Stimulated activated CD4-positive, alpha-beta T cell treated with anti-CD3 and anti-CD28 coated beads, Interleukin-1b, Interleukin-23, amount 100 ng/mL, for 48 hours (primary cell): ENCODE measurements at regions not wholly inside any gene's neighbourhood (a gene's known extent, or its start where the extent isn't known, plus 50 kb on each side); places are given as distances from the start of the nearest gene placed in this dataset.
A peak's percentile ranks its signal among the peaks of the same experiment; 100 is the strongest.
"Not testable (repeated sequence)": the region's sequence is repeated elsewhere in the genome, so short reads cannot be mapped to it uniquely, and the experiment has no call there.

Source experiments
- DNase-seq: peaks from one replicate; pipeline ENCODE4 v3.0.0-alpha.2; 2020

DNA sequence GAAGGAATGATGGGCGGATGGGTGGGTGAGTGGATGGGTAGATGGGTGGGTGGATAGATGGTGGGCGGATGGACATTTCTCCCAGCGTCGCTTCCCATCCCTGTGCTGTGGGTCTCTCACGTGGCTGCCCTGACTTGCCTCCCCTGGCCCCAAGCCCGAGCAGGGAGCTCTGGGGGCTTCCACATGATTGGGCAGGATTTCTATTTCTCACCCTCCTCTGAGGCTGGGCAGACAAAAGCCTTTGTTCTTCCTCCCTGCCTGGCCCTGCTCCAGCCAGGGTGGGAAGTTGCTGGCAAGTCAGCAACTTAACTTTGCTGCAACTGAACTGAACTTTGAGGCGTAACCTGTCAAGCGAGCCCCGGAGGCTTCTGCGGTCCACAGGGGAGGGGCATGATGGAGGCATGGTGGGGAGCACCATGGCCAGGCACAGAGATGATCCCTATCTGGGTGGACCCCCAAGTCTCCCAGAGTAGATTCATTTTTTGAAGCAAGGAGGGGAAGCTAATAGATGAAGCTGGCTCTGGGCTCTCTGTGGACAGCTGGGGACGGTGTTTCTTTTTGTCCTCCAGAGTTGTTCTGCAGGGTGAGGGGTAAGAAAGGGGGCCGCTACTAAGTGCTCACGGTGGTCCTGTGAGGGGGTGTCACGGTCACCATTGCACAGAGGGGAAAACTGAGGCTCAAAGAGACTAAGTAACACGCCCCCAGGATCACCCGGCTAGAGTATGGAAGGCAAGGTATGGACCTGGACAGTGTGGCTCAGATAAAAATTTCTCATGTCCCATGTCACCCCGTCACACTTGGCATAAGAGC is 140.1 kb downstream of the CEBPB start:
- no peak for DNase-seq

DNA sequence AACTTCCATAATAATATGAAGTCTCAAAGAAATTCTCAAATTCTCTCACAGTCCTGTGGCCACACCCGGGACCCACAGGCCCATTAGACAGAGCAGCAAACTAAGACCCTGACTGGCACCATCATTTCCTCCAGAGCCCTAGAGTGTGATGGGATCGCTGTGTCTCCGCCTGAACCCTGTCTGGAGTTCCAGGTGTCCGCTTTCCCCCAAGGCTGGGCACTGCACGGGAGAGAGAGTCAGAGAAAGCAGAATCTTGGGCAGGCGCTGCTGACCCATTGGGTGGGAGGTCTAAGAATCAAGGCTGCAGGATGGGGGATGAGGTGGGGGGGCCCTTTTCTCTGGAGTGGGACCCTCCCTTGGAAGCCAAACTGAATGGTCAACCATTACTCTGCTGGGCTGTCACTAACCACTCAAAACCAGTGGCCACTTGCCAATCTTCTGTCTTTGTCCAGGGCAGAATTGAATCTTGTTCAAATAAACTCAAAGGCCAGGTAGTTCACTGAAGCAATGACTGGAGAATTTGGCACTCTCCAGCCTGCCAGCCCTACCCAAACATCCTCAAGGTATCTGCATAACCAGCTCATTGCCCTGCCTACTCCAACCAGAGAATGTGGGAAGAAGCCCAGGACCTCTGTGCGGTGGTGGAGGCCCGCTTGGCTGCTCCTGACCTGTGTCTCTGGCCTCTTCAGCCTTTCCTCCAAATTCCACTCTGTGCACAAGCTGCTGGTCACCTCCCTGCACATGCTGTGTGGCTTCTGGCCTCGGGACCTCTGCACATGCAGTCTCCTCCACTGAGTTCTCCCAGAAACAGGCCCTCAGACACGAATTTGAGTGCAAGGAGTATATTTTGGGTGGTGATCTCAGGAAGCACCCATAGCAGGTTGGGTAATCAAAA is 141.1 kb downstream of the CEBPB start:
- no peak for DNase-seq

DNA sequence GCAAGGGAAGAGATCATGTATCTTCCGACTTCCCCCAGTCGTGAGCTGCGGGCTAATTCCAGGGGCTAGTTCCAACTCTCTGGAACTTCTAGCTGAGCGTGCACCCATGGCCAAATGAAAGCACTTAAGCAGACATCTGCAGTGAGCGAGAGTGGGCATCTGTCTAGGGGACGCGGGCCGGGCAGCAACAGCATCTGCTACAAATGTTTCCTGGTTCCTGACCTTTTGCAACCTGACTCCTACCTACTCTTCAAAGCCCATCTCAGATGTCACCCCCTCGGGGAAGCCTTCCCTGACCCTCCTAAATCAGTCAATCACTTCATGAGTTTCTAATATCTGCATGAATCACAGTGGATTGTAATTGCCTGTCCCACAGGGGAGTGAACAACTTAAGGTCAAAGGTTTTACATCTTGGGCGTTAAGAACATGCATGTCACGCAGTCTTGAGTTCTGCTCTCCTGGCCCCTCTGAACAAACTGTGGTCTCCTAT is 141.9 kb downstream of the CEBPB start:
- no peak for DNase-seq

- no peak for DNase-seq
Measured at GRCh38 chr20:50333131-50333670, 142.6 kb downstream of the CEBPB start.

DNA sequence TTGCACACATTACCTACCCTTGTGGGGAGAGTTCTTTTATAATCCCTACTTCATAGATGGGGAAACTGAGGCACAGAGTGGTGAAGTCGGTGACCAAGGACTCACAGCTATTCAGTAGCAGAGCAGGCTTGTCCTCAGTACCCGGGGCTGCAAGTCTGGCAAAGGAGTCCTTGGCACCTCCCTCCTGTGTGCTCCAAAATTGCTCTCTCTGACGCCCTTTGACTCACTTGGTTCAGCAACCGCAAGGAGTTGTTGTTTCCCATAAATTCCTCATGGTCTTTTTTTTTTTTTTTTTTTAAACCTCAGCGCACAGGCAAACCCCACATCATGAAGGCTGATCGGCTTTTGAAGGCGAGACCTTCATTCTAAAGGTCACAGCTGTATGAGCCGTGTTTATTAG is 143.2 kb downstream of the CEBPB start:
- DNase-seq: no peak

DNA sequence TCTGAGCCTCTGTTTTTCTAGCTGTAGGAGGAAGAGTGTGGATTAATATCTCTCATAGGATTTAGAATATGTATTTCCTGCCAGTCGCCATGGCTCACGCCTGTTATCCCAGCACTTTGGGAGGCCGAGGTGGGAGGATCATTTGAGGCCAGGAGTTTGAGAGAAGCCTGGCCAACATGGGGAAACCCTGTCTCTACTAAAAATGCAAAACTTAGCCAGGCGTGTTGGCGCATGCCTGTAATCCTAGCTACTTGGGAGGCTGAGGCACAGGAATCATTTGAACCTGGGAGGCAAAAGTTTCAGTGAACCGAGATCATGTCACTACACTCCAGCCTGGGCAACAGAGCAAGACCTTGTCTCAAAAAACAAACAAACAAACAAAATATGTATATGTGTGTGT is 143.9 kb downstream of the CEBPB start:
- not testable (repeated sequence) for DNase-seq

GRCh38 chr20:50335105-50335504 is 144.5 kb downstream of the CEBPB start:
- DNase-seq: peak; percentile 33

GRCh38 chr20:50335866-50336265 is 145.2 kb downstream of the CEBPB start:
- no peak for DNase-seq

- no peak for DNase-seq
Measured at GRCh38 chr20:50336661-50337060, 146.0 kb downstream of the CEBPB start.

DNA sequence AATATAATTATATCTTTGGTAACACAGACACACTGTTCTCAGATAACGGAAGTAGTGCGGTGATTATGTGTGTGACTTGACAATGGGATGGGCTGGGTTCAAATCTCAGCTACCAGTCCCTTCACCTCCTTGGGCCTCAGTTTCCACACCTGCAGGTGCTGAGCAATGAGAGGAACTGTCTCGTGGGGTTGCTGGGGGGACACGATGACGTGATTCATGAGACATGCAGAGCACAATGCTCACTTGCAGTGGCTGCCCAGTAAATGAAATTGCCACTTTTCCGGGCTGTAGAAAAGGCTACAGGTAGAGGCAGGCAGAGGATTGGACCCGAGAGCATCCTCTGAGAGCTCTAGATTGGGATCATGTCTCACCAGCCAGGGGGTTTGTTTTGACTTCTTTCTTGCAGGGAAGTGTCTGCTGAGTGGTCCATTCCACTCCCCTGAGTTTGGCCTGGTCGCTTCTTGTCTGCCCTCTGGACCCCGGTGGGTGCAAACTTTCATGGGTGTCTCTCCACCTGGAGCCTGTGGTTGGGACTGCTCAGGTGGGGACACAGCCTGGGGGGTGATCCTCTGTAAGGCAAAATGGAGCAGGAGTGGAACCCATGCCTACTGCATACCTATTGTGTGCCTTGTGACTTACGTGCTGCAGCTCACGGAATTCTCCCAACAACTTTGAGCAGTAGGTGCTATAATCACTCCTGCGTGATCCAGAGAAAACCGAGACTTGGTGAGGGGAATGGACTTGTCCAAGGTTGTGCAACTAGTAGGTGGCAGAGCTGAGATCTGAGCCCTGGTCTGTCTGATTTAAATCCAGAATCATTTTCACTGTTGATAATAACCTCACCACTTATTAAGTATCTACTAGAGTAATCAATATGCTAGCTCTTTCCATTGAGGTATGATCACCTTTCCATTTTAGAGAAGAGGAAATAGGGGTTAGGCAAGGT is 147.2 kb downstream of the CEBPB start:
- DNase-seq: no peak

DNA sequence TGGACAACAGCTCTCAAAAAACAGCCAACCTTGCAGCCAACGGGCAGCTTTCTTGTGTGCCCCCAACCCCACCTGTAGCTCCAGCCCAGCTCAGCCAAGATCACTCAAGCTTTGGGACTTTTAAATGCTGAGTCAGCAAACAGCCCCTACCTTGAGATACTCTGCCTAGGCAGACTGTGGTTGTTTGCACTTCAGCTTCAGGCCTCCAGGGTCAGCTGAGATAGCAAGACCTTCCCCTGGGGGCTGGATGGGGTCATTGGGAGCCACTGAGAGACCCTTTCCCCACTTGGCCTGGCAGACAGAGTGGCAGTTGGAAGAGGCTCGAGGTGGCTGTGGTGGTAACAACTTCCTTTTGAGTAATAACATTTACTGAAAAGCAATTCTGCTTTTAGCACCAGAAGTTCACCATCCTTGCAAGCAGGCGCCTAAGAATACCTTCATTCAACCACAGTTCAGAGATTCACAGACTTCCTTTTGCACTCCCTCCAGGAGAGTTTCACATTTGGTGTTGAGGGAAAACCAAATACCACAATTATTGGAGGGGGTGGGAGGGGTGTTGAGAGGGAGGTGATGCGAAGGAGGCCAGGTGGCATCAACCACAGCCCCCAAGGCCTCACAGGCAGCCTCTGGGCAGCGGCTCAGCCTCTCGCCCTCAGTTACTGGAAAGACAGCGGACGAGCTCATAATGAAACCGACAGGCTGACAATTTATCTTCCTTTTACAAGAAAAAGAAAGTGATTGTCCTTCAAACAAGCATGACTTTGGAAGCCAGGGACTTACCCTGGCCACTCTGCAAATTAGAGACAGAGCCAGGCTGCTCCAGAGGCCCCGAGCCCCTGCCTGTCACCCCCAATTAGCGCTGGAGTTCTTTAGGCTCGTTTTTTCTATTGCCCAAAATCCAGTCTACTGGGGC is 148.1 kb downstream of the CEBPB start:
- DNase-seq: peak; percentile 89

GRCh38 chr20:50339466-50339901 is 148.9 kb downstream of the CEBPB start:
- peak; percentile 40 for DNase-seq

- no peak for DNase-seq
Measured at GRCh38 chr20:50340541-50340940, 149.9 kb downstream of the CEBPB start.

DNA sequence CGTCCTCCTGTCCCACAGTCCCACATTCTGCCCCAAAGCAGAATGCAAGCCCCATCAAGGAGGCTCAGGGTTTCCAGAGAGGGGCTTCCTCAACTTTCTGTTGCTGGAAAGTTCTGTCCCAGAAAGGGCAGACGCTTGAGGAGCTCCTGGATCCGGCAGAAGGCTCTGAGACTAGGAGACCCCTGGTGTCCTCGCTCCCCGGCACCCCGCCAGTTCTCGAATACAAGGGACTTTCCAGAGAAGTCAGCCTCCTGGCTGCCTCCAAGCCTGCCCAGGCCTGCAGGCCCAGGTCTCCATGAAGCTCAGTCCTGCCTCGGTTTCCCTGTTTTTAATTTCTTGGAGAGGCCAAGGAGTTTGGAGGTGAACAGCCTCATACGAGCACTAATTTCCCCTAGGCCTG is 150.4 kb downstream of the CEBPB start:
- no peak for DNase-seq

DNA sequence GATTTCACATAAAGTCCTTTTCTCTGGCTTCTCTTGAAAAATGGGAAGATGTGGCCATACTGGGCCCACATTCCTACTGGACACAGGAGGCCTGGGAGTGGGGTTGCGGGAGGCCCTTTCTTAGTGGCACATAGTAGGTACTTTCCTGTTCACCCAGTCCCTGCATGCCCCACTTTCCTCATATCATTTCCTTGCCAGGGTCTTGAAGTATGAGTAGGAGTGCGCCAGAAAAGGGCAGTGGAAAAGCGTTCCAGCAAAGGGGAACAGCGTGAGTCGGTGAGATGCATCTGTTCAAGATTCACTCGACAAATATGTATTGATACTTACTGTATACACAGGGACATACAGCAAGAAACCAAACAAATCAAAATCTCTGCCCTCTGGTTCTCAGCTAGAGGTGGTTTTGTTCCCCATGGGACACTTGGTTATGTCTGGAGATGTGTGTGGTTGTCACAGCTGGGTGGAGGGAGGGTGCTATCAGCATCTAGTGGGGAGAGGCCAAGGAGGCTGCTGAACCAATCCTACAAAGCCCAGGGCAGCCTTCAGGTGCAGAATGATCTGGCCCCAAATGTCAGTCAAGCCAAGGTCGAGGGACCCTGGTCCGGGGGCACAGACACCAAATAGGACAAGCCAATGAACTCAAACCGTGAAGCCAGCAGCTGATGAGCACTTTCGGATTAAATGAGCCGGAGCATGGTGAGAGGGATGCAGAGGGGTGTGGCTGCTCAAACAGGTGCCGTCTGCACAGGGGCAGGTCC is 151.4 kb downstream of the CEBPB start:
- DNase-seq: no peak

DNA sequence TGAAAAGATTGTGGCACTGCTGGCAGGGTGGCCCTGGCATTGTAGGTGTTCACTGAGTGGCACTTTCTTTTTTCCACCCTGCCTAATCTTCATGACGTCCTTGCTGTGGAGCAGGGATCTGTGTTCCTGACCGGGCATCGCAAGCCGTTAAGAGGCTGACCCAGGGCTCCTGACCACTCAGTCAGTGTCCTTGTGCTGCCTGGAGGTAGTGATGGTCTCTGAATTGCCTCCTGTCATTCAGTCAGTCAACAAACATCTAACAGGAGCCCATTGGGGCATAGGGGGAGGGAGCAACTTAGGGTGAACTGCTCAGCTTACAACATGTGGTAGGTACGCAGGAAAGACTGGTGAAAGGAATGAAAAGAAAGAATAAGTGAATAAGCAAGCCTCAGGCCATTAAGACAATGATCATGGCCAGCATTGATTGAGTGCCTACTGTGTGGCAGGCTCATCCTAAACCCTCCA is 152.0 kb downstream of the CEBPB start:
- DNase-seq: no peak

GRCh38 chr20:50343125-50343489 is 152.5 kb downstream of the CEBPB start:
- no peak for DNase-seq

- DNase-seq: no peak
Measured at GRCh38 chr20:50343490-50344179, 153.0 kb downstream of the CEBPB start.

- no peak for DNase-seq
Measured at GRCh38 chr20:50344232-50345071, 153.8 kb downstream of the CEBPB start.
